GM20000 (cell line): ENCODE measurements at regions not wholly inside any gene's neighbourhood (a gene's known extent, or its start where the extent isn't known, plus 50 kb on each side); places are given as distances from the start of the nearest gene placed in this dataset.

Experiments
- DNase-seq: peaks from one replicate; pipeline ENCODE4 v3.0.0; 2012; ENCODE audit warnings: low spot score
- CTCF ChIP-seq: IDR thresholded peaks from 2 replicates; pipeline ENCODE4 v1.5.1; 2012; ENCODE audit warnings: mild to moderate bottlenecking, control low read depth; ENCODE audit errors: extremely low read depth, missing control alignments

GRCh38 chr5:3142261-3143027 is 391.0 kb upstream of the IRX2 start:
- TF ChIP-seq CTCF: no peak

GRCh38 chr5:3140117-3140516 is 388.6 kb upstream of the IRX2 start:
- DNase-seq: no peak
- no peak for TF ChIP-seq CTCF

More at GRCh38 chr5:3142261-3143027, 391.0 kb upstream of the IRX2 start:
- no peak for DNase-seq

DNA sequence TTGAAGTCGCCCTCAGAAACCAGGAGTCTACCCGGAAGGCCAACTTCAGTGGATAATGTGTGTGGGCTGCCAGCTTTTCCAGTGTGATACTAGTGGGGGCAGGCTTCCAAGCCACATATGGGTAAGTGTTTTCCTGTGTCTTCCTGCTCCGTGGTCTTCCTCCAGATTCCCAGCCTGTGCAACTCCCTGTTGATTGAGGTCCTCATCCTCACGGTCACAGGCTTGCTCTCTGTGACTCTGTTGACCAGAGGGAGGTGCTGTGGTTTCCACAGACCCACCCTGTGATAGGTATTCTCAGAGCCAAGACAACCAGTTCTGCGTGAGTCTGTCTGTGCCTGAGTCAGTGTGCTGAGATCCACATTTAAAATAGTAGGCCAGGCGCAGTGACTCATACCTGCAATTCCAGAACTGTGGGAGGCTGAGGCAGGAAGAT is 388.0 kb upstream of the IRX2 start:
- no peak for TF ChIP-seq CTCF
- no peak for DNase-seq

GRCh38 chr5:3131161-3131560 is 379.7 kb upstream of the IRX2 start:
- no peak for DNase-seq
- no peak for TF ChIP-seq CTCF

DNA sequence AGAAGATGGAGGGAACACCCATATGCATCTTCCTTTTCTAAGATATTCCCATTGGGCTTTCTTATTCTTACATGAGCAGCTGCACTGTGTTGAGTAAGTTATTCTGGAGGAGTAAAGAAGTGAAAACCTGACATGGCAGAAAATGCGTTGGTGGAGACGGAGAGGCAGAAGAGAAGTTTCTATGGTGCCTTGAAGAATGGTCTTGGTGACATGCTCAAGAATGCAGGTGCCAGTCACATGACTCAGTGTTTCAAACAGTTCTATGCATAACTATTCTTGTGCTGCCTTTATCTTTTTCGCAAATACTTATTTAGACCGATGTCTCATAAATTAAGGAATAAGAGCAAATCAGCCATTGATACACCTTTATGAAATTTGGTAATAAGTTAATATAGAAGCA is 377.8 kb upstream of the IRX2 start:
- no peak for DNase-seq
- no peak for TF ChIP-seq CTCF

GRCh38 chr5:3127423-3127911 is 376.0 kb upstream of the IRX2 start:
- TF ChIP-seq CTCF: no peak
- DNase-seq: no peak

- DNase-seq: no peak
Measured at GRCh38 chr5:3126639-3127038, 375.2 kb upstream of the IRX2 start.

More at GRCh38 chr5:3126639-3127038, 375.2 kb upstream of the IRX2 start:
- TF ChIP-seq CTCF: no peak
